ENCODE measurements at regions not wholly inside any gene's neighbourhood (a gene's known extent, or its start where the extent isn't known, plus 50 kb on each side); places are given as distances from the start of the nearest gene placed in this dataset.

- no peak for TF ChIP-seq CTCF (IDR thresholded peaks at IDR 0.05; ENCODE audit: insufficient read depth, low read length, poor library complexity, severe bottlenecking)
- no peak overlapping the region for H3K4me3 ChIP-seq (ENCODE audit: low read depth, low read length)
- no peaks in the 10 kb centered on the region for H3K27me3 ChIP-seq (ENCODE audit: control insufficient read depth, insufficient read depth, low read length)
- DNase-seq (ENCODE audit: low read depth), result no peak
- no peaks in the 10 kb centered on the region for H3K36me3 ChIP-seq (ENCODE audit: control insufficient read depth, insufficient read depth, low read length)
Observed at GRCh38 chr1:201692555-201693394, 136.2 kb upstream of the IPO9 start.

- no peak for TF ChIP-seq CTCF (IDR thresholded peaks at IDR 0.05; ENCODE audit: insufficient read depth, low read length, poor library complexity, severe bottlenecking)
Observed at GRCh38 chr1:201693890-201694607, 134.9 kb upstream of the IPO9 start.

GRCh38 chr1:201694608-201695335 lies 134.2 kb upstream of the IPO9 start:
- H3K27me3 ChIP-seq (ENCODE audit: control insufficient read depth, insufficient read depth, low read length), result no peaks in the 10 kb centered on the region
- H3K4me3 ChIP-seq (ENCODE audit: low read depth, low read length), result no peak overlapping the region
- no peak for TF ChIP-seq CTCF (IDR thresholded peaks at IDR 0.05; ENCODE audit: insufficient read depth, low read length, poor library complexity, severe bottlenecking)
- H3K36me3 ChIP-seq (ENCODE audit: control insufficient read depth, insufficient read depth, low read length), result no peaks in the 10 kb centered on the region
- DNase-seq (ENCODE audit: low read depth), result no peak

More at GRCh38 chr1:201693890-201694607, 134.9 kb upstream of the IPO9 start:
- H3K27me3 ChIP-seq (ENCODE audit: control insufficient read depth, insufficient read depth, low read length), result no peaks in the 10 kb centered on the region
- H3K4me3 ChIP-seq (ENCODE audit: low read depth, low read length), result no peak overlapping the region
- DNase-seq (ENCODE audit: low read depth), result no peak
- H3K36me3 ChIP-seq (ENCODE audit: control insufficient read depth, insufficient read depth, low read length), result no peaks in the 10 kb centered on the region

- Histone ChIP-seq H3K4me3 (ENCODE audit: low read depth, low read length) (no peak overlapping the region), H3K36me3 (ENCODE audit: control insufficient read depth, insufficient read depth, low read length) (no peaks in the 10 kb centered on the region), H3K27me3 (ENCODE audit: control insufficient read depth, insufficient read depth, low read length) (no peaks in the 10 kb centered on the region)
- TF ChIP-seq CTCF (IDR thresholded peaks at IDR 0.05; ENCODE audit: insufficient read depth, low read length, poor library complexity, severe bottlenecking), result no peak
- no peak for DNase-seq (ENCODE audit: low read depth)
Observed at GRCh38 chr1:201695607-201696006, 133.3 kb upstream of the IPO9 start.

- no peaks in the 10 kb centered on the region for H3K27me3 ChIP-seq (ENCODE audit: control insufficient read depth, insufficient read depth, low read length)
- no peak for DNase-seq (ENCODE audit: low read depth)
- no peak overlapping the region for H3K4me3 ChIP-seq (ENCODE audit: low read depth, low read length)
- no peak for TF ChIP-seq CTCF (IDR thresholded peaks at IDR 0.05; ENCODE audit: insufficient read depth, low read length, poor library complexity, severe bottlenecking)
- H3K36me3 ChIP-seq (ENCODE audit: control insufficient read depth, insufficient read depth, low read length), result no peaks in the 10 kb centered on the region
Observed at GRCh38 chr1:201696217-201696761, 132.7 kb upstream of the IPO9 start.

Measured in kidney epithelial cell (primary cell).